SHP77 (cell line): ENCODE measurements at regions not wholly inside any gene's neighbourhood (a gene's known extent, or its start where the extent isn't known, plus 50 kb on each side); places are given as distances from the start of the nearest gene placed in this dataset.

Experiments
- DNase-seq, 2 experiments: peaks; one replicate each; lab custom pipeline; 2025; lab: John Stamatoyannopoulos, UW

DNA sequence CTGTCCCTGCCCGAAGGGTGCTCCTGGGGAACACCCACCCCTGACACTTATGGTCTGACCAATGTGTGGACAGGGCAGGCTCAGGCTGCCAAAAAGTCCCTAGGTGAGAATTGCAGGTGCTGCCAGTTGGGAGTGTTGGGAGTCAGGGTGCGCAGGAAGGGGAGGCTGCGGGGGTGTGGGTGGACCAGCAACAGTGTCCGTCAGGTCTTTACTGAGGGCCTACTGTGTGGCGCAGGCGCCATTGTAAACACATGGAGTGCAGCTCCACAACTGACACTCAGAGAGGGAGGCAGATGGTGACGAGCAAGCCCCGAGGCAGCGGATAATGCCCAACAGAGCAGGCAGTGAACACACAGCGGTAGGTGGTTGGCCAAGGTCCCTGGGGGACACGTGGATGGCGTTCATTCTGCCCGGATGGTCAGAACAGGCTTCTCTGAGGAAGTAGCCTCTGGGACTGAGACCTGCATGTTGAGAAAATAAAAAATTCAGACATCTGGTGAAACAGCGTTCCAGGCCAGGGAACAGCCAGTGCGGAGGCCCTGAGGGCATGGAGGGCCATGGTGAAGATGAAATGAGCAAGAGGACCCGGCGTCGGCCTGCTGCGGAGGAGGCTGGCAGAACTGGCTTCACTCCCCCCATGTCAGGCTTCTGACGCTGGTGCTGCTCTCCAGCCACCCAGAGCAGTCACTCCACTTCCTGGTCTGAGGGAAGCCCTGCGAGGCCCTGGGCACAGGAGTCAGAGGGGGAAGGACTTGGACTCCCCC is 136.2 kb upstream of the ZBTB40 start:
- no peak for DNase-seq

DNA sequence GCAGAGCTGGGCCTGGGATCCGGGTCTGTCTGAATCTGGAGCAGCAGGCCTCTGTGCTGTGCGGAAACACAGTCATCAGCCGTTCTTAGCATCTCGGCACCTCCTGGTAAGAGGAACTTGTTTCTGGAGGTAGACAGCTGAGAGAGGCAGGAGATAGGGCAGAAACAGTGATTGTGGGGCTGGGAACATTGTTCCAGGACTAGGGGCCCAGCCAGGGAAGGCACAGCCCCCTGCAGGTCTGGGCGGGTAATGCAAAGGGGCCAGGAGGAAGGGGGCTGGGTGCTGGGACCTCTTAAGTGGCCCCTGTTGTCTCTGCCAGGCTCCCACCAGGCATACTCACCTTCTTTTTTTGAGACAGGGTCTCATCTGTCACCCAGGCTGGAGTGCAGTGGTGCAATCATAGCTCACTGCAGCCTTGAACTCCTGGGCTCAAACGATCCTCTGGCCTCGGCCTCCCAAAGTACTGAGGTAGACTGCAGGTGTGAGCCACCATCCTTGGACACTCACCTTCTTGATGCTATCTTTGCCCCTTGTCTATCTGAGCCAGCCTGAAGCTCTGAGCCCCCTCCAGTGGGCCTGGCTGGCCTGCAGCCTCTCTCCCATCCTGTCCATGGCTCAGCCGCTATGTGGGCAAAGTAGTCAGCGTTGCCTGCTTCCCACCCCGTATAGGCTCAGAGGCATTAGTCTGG is 134.3 kb upstream of the ZBTB40 start:
- DNase-seq = peak; percentile 10 to 12

GRCh38 chr1:22317920-22318243 is 133.8 kb upstream of the ZBTB40 start:
- no peak for DNase-seq

DNA sequence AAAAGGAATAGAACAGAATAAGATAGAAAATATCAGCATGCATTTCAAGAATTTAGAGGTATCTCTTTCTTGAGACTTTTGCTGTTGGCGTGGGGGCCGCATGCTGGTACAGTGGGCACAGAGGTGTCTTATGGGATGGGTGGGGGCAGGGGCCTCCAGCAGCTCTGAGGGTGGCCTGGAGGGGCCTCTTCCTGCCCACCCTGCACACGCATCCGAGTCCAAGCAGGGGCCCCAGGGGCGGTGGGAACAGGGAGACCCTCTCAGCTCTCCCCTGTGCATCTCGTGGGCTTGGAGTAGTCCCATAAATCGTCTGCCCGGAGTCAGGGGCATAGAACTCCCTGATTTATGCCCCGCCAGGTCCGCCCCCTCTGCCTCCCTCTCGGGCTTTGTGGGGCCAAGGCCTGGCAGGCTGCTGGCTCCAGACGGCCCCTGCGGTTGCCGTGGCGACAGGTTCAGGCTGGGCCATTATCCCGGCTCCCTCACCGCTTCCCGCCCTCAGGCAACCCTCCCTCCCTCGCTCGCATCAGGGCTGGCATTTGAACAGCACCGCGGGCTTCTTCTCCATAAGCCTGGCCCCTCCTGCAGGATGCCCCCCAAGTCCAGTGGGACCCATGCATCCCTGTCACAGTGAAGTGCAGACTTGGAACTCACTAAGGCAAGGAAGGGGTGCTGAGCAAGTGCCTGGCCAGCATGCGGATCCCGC is 133.2 kb upstream of the ZBTB40 start:
- DNase-seq = peak; percentile 11 to 53

DNA sequence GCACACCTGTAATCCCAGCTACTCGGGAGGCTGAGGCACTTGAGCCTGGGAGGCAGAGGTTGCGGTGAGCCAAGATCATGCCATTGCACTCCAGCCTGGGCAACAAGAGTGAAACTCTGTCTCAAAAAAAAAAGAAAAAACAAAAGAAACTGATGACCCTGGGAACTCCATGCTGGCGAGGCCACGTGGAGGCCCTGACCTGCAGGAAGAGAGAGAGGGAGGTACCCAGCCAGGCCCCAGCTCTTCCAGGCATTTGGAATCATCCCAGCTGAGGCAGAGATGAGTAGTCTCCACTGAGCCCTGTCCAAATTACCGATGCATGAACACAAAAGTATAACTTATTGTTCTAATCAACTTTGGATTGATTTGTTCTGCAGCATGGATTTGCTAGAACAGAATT is 132.0 kb upstream of the ZBTB40 start:
- DNase-seq = no peak

- no peak for DNase-seq
Measured at GRCh38 chr1:22320587-22321344, 130.9 kb upstream of the ZBTB40 start.

DNA sequence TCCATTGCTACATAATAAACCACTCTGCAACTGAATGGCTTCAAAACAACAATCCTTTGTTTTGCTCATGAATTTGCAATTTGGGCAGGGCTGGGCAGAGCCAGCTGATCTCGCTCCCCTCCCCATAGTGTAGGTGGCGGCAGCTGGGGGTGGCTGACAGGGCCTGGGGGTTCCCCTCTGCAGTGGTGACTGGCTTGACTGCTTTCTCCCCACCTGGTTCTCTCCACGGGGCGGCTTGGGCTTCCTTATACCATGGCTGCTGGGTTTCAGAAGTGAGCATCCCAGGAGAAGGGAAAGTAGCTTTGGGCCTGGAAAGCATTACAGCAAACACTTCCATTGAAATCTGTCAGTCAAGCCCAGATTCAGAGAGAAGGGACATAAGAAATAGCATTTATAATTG is 129.7 kb upstream of the ZBTB40 start:
- DNase-seq = no peak

DNA sequence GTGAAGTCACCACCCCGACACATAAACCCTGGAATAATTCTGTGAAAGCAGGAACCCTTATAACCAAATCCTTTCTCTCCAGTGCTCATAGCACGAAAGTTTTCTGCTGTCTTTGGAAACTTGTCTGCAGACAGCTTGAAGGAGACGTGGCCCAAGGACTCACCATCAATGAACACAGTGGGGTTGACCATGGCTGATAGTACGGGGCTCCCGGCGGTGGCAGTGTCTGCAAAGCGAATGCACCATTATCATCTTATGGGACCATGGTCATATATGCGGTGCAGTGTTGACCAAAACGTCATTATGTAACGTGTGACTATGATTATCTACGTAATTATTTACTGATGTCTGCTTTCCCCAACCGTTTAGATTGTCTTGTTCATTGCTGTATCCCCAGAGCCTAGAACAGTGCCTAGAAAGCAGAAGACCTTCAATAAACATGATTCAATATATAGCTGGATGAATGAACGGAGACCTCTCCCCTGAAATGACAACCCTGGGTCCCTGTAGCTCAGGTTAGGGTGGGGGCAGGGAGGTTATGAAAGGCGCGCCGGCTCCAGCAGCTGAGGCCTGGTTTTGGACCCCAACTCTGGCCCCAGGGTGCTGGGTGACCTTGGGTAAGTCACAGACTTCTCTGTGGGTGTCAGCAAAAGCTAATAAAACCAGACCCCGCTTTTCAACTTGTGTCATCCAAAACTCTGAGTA is 128.4 kb upstream of the ZBTB40 start:
- DNase-seq = no peak

DNA sequence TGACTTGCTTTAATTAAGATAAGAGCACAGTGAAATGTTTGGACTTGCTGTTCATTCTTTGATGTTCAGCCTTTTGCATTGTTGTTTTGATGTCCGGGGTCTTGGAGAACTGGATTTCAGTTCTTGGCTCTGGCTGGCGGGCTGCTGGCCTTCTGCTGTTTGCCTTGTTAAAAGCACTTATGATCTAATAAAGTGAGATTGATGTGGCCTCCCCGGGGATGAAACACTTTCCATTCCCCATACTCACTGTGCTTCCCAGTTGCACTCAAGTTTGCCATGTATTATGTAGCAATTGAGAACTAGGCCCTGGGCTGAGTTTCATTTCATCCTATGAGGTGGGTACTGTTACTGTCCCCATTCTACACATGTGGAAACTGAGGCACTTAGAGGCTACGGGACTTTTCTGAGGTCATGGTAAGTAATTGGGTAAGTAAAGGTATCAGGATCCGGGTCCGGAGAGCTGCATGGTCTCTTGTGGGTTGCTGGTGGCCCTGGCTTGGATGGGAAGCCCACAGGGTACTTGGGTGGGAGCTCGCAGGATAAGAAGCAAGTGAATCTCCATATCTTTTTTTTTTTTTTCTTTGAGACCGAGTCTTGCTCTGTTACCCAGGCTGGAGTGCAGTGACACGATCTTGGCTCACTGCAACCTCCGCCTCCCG is 127.7 kb upstream of the ZBTB40 start:
- no peak for DNase-seq

GRCh38 chr1:22325531-22326371 is 125.9 kb upstream of the ZBTB40 start:
- no peak for DNase-seq

GRCh38 chr1:22326372-22326915 is 125.2 kb upstream of the ZBTB40 start:
- DNase-seq = no peak

GRCh38 chr1:22326931-22327330 is 124.7 kb upstream of the ZBTB40 start:
- no peak for DNase-seq

- no peak for DNase-seq
Measured at GRCh38 chr1:22327411-22327810, 124.2 kb upstream of the ZBTB40 start.

DNA sequence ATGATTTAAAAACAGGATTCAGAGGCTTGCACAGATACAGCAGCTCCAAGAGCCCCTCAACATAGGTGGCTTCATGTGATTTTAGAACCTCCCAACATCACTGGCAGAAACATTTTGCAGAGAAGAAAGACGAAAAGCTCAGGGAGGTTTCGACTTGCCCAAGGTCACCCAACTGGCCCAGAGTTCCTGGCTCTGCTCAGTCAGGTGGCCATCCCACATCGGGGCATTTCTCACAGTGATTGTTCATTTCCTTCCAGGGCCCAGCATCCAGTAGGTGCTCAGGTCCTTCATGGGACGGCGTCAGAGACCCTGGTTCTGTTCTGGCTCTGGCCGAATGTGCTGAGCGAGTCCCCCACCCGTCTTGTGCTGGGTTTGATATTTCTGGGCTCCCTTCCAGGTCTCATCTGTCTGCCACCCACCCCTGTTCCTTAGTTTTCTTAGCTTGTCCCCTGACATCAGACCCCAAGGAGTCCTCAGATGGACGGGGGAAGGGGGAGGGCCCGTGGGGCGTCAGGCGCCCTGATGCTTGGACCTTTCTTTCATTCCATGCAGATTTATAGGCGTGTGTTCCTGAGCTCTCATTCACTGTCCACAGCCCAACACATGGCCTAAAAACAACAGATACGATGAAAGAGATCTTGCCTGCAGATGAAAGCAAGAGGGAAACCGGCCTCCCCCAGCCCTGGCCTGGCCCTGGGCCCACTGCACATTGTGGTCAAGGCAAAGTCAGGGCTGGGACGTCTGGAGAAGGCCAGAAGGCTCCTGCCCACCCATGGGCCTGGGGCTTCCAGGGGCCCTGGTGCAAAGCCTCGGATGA is 123.1 kb upstream of the ZBTB40 start:
- no peak for DNase-seq

DNA sequence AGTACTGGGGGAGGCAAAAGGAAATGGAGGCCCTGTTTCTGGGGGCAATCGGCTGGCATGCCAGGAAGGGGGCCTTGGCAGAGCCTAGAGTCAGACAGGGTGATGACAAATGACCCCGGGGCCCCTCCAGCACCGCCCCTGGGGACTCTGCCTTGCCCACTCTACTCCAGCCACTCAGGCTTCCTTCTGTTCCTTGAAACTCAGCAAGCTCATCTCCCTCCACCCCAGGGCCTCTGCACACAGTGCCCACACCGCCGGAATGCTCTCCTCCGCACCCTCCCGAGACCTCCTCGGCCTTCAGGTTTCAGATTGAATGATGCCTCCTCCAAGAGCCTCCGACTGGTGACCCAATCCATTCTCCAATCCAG is 122.5 kb upstream of the ZBTB40 start:
- DNase-seq = no peak

DNA sequence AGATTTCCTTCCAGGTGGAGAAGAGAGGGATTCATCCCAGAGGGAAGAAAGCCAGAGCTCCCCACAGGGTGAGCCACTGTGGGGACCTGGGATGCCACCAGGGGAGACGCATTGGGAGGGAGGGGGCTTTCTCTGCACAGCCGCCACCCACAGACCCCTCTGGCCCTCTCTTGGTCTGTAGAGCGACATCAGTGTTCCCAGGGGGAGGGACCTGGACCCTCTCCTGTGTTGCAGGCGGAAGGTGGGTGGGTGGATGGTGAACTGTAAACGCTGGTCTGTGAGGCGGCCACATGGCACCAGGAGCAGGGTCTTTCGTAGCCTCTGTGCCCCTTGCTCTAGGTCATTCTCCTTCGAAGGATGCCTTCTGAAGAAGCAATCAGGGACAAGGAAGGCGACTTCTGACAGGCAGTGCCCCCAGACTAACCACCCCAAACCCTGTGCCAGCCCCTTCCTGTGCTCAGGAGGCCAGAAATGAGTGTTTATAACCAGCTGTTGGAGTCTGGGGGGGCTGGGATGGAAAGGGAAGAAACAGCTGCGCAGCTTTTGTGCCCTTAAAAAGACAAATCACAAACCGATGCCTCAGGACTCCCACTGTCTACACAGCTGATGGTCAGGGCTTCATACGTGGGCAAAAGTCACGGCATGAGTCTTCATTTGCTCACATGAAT is 121.4 kb upstream of the ZBTB40 start:
- no peak for DNase-seq

DNA sequence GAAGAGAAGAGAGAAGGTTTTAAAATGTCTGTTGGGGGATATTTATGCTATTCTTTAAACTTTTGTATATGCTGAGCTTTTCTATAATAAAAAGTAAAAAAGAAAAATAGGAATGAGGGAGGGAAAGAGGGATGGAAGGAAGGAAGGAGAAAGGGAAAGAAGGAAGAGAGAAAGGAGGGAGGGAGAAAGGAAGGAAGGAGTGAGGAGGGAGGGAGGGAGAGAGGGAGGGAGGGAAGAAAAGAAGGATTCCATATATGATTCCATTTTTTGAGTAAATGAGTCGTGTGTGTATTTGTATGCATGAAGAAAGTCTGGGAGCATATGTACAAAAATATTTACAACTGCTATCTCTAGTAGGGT is 120.9 kb upstream of the ZBTB40 start:
- no peak for DNase-seq

DNA sequence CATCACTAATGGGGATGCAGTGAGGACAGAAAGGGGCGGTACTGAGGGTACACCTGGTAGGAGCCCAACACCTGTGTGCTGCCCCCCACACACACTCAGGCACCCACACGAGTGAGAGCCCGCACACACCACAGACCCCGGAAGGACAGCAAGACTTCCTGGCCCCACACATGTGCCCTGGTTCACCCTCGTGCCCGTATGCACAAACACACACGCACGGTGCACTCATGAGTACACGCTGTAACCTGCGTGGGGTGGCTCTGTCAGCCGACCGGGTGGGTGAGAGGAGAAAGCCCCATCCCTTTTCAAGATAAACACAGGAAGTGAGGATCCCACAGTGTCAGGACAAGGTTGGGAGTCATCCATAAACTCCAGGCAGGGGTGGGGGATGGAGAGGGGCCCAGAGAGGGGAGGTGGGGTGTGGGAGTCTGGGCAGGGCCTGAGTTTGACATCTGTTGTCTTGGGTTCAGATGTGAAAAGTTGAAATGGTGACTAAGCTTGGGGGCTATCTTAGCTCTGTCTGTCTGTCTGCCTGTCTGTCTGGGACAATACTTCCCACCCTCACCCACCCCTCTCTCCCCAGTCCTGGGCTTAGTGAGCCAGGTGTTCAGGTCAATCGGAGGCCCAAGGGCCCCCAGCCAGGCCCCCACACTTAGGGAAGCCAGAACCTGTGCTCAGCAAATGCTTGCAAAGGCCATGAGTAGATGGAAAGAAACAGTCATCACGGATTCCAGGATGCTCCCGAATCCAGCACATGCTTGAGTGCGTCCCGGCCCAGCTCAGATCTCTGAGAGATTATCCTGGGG is 119.8 kb upstream of the ZBTB40 start:
- DNase-seq = no peak
